Gastroesophageal sphincter (tissue), 3 donors: ENCODE measurements at regions not wholly inside any gene's neighbourhood (a gene's known extent, or its start where the extent isn't known, plus 50 kb on each side); places are given as distances from the start of the nearest gene placed in this dataset.

Experiments
- CTCF ChIP-seq, 4 experiments: fragments of 200-600 bp in 2 of 4; fragments of 450-650 bp in 2 of 4; sonication (generic) in 1 of 4; IDR thresholded peaks; one replicate each; pipeline ENCODE4 v1.5.1; 2017 to 2019; ENCODE audit warnings: antibody characterized with exemption in 4 of 4, mild to moderate bottlenecking in 2 of 4, moderate library complexity in 2 of 4
- POLR2A ChIP-seq, 2 donors: fragments of 450-650 bp; IDR thresholded peaks; one replicate each; pipeline ENCODE4 v1.6.1; 2017; ENCODE audit warnings: antibody characterized with exemption in 2 of 2, mild to moderate bottlenecking in 2 of 2, moderate library complexity in 1 of 2
- POLR2AphosphoS5 ChIP-seq: sonication (generic); formaldehyde crosslinking; IDR thresholded peaks from one replicate; pipeline ENCODE4 v1.6.1; 2017; ENCODE audit warnings: antibody characterized with exemption

- TF ChIP-seq CTCF (IDR thresholded peaks at IDR 0.05) (no peak), POLR2A (IDR thresholded peaks at IDR 0.05) (no peak), POLR2AphosphoS5 (no peak)
These were observed 534.8 kb downstream of the TCERG1L start for GRCh38 chr10:130776724-130777123.
